SJCRH30 (cell line): ENCODE measurements at regions not wholly inside any gene's neighbourhood (a gene's known extent, or its start where the extent isn't known, plus 50 kb on each side); places are given as distances from the start of the nearest gene placed in this dataset.

Source experiments
- DNase-seq, 2 experiments: peaks; one replicate each; pipeline ENCODE4 v3.0.0-alpha.2; 2015 to 2020
- H3K27ac ChIP-seq: fragments of 250-450 bp; sonication (Bioruptor Pico); 2 replicates; pipeline ENCODE4 v1.5.1; 2020; ENCODE audit warnings: mild to moderate bottlenecking, moderate library complexity
- H3K27me3 ChIP-seq: fragments of 250-450 bp; sonication (Bioruptor Pico); 2 replicates; pipeline ENCODE4 v1.5.1; 2020; ENCODE audit warnings: mild to moderate bottlenecking, moderate library complexity
- H3K36me3 ChIP-seq: fragments of 250-450 bp; sonication (Bioruptor Pico); 2 replicates; pipeline ENCODE4 v1.5.1; 2020; ENCODE audit warnings: mild to moderate bottlenecking, moderate library complexity
- H3K4me1 ChIP-seq: fragments of 250-450 bp; sonication (Bioruptor Pico); 2 replicates; pipeline ENCODE4 v1.5.1; 2020; ENCODE audit warnings: mild to moderate bottlenecking, moderate library complexity
- H3K4me3 ChIP-seq: fragments of 250-450 bp; sonication (Bioruptor Pico); 2 replicates; pipeline ENCODE4 v1.5.1; 2020; ENCODE audit warnings: mild to moderate bottlenecking, moderate library complexity
- H3K9me3 ChIP-seq: fragments of 250-450 bp; sonication (Bioruptor Pico); replicated peaks from 2 replicates; pipeline ENCODE4 v1.5.1; 2020; ENCODE audit warnings: mild to moderate bottlenecking, moderate library complexity

DNA sequence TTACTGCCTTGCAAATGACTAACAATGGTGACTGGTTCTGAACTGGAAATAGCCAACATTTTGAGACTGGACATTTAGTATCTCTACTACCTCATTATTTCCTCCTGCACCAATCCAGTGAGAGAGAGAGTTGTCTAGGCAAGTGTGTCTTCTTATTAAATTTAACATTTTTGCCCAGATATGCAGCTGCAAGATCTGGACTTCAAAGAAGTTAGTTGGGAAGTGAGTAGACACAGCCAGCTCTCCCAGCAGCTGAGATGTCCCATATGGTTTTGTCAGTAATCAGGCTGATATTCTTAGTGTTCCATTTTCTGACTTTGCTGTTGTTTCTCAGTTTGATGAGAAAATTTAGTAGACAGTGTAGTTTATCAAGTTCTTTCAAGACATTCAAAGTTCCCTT, 1778.8 kb upstream of the CDH6 start:
- no peaks in the 10 kb centered on the region for H3K36me3 ChIP-seq
- no peak overlapping the region for H3K4me3 ChIP-seq
- H3K27ac ChIP-seq = no peak overlapping the region
- H3K27me3 ChIP-seq = no peaks in the 10 kb centered on the region
- H3K4me1 ChIP-seq = no peaks in the 10 kb centered on the region
- no peak for DNase-seq
- H3K9me3 ChIP-seq = no peaks in the 10 kb centered on the region

DNA sequence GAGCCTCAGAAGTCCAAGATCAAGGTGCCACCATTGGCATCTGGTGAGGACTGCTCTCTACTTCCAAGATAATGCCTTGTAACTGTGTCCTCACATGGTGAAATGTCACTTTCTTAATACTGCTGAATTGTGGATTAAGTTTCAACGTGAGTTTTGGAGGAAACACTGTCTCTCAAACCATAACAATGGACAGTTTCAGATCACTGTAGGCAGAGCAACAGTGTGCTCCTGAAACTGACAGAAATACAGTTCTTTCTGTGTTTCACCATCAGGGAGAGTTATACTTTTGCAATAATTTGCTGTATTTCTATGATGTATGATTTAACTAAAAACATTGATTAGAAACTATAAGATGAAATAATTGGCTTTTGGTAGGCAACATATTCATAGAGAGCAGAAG, 1780.5 kb upstream of the CDH6 start:
- no peaks in the 10 kb centered on the region for H3K36me3 ChIP-seq
- no peak overlapping the region for H3K27ac ChIP-seq
- no peak for DNase-seq
- no peaks in the 10 kb centered on the region for H3K4me1 ChIP-seq
- no peaks in the 10 kb centered on the region for H3K27me3 ChIP-seq
- no peak overlapping the region for H3K4me3 ChIP-seq
- H3K9me3 ChIP-seq = no peaks in the 10 kb centered on the region

DNA sequence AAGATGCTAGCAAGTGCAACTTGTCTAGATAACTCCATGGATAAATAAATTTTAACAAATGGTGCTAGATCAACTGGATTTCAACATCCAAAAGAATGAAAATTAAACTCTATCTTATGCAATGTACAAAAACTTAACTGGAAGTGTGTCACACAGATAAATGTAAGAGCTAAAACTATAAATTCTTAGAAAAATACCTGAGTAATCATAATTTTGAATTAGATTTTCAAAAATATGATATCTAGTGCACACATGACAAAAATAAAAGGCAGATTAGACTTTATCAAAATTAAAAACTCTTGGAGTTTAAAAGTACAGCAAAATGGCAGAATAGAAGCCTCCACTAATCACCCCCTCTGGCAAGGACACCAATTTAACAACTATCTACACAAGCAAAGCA, 1791.2 kb upstream of the CDH6 start:
- Histone ChIP-seq H3K4me1 (no peaks in the 10 kb centered on the region), H3K4me3 (no peak overlapping the region), H3K27me3 (no peaks in the 10 kb centered on the region), H3K36me3 (no peaks in the 10 kb centered on the region), H3K9me3 (no peaks in the 10 kb centered on the region), H3K27ac (no peak overlapping the region)
- no peak for DNase-seq

DNA sequence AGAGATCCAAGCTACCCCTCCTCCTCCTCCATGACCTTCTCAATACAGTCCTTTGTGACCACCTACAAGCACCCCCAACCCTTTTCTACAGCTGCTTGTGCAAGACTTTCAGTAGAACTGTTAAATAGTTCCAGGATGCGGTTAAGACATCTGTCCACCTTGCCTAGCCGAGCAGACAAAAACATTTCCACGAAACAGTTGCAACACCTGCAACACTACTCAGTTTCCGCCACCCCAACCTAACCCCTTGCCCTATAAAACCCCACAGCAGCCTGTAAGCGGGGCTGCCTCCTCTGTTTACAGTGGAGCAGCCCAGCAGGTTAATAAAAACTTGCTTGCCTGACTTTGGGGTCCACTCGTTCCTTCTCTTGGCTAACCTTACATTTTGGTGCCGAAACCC, 1803.5 kb upstream of the CDH6 start:
- DNase-seq = no peak
- Histone ChIP-seq H3K27ac (no peak overlapping the region), H3K4me3 (no peak overlapping the region), H3K27me3 (no peaks in the 10 kb centered on the region), H3K4me1 (no peaks in the 10 kb centered on the region), H3K36me3 (no peaks in the 10 kb centered on the region), H3K9me3 (no peaks in the 10 kb centered on the region)

DNA sequence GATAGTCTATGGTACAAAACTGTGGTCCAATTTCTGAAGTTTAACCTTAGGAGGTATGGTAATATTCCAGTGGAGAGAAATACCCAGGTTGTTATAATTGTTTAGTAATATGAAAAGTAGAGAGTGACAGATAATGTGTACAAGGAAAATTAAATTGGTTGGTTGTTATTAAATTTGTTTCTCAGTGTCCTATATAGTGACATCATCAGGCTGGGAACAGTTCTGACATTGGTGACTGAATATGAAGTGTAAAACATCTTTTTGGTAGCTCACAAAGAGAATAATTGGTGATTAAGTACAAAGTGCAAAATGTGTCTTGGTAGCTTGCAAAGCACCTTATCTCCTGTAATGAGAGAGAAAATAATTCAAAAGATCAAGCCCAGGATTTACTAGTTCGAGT, 1806.1 kb upstream of the CDH6 start:
- Histone ChIP-seq H3K36me3 (no peaks in the 10 kb centered on the region), H3K9me3 (no peaks in the 10 kb centered on the region)

DNA sequence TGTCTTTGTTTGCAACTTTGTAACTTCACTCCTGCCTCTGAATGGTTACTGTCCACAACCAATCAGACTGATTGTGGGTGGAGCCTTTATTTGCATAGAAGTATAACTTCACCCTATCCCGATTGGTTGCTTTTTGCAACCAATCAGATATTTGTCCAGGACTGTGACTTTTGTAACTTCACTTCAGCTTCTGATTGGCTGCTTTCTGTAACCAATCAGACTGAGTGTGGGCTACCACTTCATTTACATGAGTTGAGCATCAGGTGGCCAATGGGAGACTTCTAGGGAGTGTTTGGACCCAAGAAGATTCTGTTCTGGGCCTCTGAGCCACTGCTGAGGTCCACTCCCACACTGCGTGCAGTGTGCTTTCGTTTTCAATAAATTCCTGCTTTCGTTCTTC, 1810.7 kb upstream of the CDH6 start:
- peak in 1 of 2 experiments; percentile 19 for DNase-seq
- no peak overlapping the region for H3K27ac ChIP-seq

More for the DNA sequence above, 1806.1 kb upstream of the CDH6 start:
- Histone ChIP-seq H3K4me3 (no peak overlapping the region), H3K27ac (no peak overlapping the region), H3K27me3 (no peaks in the 10 kb centered on the region), H3K4me1 (no peaks in the 10 kb centered on the region)
- no peak for DNase-seq

DNA sequence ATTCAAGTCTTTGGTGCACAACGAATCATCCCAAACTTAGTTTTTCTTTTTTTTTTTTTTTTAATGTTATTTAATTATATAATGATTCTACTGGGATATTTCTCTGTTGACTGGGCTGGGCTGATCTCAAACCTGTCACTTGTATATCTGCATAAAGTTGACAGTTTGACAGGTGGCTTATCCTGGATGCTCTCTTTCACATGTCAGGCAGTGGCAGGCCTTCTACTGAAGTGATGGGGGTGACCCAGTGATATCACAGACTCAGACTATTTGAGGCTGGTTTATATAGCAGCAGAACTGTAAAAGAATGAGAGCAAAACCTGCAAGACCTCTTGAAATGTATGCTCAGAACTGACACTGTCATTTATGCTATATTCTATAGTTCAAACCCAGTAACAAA, 1813.5 kb upstream of the CDH6 start:
- no peak for DNase-seq
- Histone ChIP-seq H3K4me1 (no peaks in the 10 kb centered on the region), H3K27me3 (no peaks in the 10 kb centered on the region), H3K27ac (no peak overlapping the region), H3K4me3 (no peak overlapping the region), H3K36me3 (no peaks in the 10 kb centered on the region), H3K9me3 (no peaks in the 10 kb centered on the region)

More for the DNA sequence above, 1810.7 kb upstream of the CDH6 start:
- H3K9me3 ChIP-seq = no peaks in the 10 kb centered on the region
- no peaks in the 10 kb centered on the region for H3K36me3 ChIP-seq
- no peak overlapping the region for H3K4me3 ChIP-seq
- no peaks in the 10 kb centered on the region for H3K4me1 ChIP-seq
- no peaks in the 10 kb centered on the region for H3K27me3 ChIP-seq

DNA sequence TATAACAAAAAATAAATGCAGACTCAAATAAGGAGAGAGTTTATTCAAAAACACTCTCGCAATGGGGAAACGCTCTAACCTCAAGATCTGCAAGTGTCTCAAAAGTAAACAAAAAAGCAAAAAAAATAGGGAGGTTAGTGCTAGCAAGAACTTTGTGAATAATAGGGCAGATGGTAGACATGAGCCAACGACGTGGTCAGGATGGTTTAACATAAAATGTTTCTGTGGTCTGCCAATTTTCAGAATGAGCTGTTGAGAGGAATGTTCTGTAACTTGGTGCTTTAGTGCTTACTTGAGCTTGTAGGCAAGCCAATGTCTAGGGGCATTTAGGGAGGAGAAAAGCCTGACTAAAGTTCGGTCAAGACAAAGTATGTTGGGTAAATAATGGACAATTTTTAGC, 1813.9 kb upstream of the CDH6 start:
- H3K4me1 ChIP-seq = no peaks in the 10 kb centered on the region
- H3K27ac ChIP-seq = no peak overlapping the region
- H3K27me3 ChIP-seq = no peaks in the 10 kb centered on the region
- no peaks in the 10 kb centered on the region for H3K36me3 ChIP-seq
- no peak for DNase-seq
- no peak overlapping the region for H3K4me3 ChIP-seq
- H3K9me3 ChIP-seq = no peaks in the 10 kb centered on the region

DNA sequence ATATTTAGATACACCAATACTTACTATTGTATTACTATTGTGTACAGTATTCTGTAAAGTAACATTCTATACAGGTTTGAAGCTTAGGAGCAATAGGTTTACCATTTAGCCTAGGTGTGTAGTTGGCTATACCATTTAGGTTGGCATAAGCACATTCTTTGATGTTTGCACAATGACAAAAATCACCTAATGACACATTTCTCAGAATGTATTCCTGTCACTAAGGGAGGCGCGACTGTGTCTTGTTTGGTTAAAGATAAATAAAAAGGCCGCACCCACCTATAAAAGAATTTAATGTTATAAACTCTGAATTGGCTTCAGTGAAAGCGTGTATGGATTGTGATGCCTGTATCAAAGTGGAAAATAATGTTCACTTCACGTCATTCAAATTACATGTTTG, 1815.4 kb upstream of the CDH6 start:
- no peak overlapping the region for H3K27ac ChIP-seq
- no peaks in the 10 kb centered on the region for H3K36me3 ChIP-seq
- H3K9me3 ChIP-seq = no peaks in the 10 kb centered on the region
- H3K4me3 ChIP-seq = no peak overlapping the region
- H3K4me1 ChIP-seq = no peaks in the 10 kb centered on the region
- no peaks in the 10 kb centered on the region for H3K27me3 ChIP-seq
- DNase-seq = no peak

DNA sequence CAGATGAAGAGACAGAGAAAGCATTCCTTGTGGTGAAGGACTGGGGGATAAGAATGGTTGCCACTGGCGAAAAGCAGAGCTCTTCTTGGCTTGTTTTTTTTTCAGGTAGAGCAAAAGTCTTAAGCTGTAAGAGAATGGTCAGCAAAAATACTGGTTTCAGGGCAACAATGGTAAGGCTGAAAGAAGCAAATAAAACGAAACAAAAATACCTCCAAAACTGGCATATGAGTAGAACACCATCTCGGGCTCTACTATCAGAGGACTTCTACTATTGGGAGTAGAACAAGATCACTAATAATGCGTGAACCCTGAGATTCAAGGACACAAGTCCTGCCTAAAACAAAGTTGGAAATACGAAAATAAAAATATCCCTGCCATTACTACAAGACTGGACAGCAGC, 1823.2 kb upstream of the CDH6 start:
- Histone ChIP-seq H3K27ac (no peak overlapping the region), H3K4me1 (no peaks in the 10 kb centered on the region), H3K36me3 (no peaks in the 10 kb centered on the region), H3K27me3 (no peaks in the 10 kb centered on the region), H3K4me3 (no peak overlapping the region), H3K9me3 (no peaks in the 10 kb centered on the region)
- no peak for DNase-seq

DNA sequence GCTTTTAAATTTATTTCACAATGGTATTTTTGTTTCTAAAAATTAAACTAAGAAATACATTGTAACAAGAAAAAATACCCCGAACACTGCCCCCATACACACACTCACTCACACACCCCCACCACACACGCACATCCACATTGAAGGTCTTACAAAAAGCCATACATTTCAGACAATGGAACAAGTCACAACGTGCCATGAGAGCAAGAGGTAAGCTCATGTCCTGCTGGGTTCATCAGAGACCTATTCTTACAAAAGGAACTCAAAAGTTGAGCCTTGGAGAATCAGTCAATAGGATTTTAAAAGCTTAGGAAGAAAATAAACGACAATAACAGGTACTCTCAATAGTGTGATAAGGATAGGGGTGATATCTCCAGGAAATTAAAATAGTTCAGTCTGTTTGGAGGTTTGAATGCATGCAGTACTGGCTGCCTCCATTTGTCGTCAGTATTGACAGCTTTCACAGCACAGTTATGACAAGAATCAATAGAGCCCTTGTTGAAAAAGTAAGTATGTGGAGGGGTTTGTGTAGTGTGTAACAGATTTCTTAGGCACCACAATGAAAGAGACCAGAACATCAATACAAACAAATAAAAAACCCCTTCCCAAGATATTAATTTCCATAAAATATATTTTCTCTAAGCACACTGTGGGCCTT, 1826.2 kb upstream of the CDH6 start:
- Histone ChIP-seq H3K27ac (no peak overlapping the region), H3K27me3 (no peaks in the 10 kb centered on the region), H3K36me3 (no peaks in the 10 kb centered on the region), H3K4me3 (no peak overlapping the region), H3K4me1 (no peaks in the 10 kb centered on the region), H3K9me3 (no peaks in the 10 kb centered on the region)
- DNase-seq = no peak

DNA sequence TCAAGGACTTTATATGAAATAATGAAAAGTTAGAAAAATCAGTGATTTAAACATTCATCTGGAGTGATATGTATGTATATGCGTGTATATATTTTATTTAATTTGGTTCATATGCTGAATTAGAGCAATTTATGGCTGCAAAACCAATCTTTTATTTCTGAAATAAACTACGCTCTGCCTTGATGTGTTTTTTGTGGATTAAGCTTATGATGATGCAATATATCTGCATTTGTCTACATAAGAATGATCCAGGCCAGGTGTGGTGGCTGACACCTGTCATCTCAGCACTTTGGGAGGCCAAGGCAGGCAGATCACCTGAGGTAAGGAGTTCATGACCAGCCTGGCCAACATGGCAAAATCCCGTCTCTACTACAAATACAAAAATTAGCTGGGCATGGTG, 1842.3 kb upstream of the CDH6 start:
- H3K4me3 ChIP-seq = no peak overlapping the region
- no peaks in the 10 kb centered on the region for H3K36me3 ChIP-seq
- no peak overlapping the region for H3K27ac ChIP-seq
- H3K4me1 ChIP-seq = no peaks in the 10 kb centered on the region
- H3K27me3 ChIP-seq = no peaks in the 10 kb centered on the region
- DNase-seq = no peak
- no peaks in the 10 kb centered on the region for H3K9me3 ChIP-seq

DNA sequence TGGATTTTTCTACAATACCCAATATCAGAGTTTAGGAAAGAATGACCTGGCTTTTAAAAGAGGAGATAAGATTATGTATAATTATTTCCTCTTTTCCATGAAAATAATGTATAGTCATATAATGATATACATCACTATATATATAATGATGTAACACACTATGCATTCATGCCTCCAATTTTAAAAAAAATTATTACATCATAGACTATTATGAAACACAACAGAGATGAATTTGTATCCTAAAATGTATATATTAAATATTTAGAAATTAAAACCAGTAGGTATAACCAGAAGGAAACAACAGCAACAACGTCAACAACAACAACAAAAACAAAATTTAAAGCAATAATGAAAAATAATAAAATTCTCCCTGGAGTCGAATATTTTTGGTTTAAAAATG, 1856.5 kb upstream of the CDH6 start:
- H3K4me3 ChIP-seq = no peak overlapping the region
- H3K4me1 ChIP-seq = no peaks in the 10 kb centered on the region
- DNase-seq = no peak
- no peak overlapping the region for H3K27ac ChIP-seq
- H3K9me3 ChIP-seq = no peaks in the 10 kb centered on the region
- H3K36me3 ChIP-seq = no peaks in the 10 kb centered on the region
- no peaks in the 10 kb centered on the region for H3K27me3 ChIP-seq

DNA sequence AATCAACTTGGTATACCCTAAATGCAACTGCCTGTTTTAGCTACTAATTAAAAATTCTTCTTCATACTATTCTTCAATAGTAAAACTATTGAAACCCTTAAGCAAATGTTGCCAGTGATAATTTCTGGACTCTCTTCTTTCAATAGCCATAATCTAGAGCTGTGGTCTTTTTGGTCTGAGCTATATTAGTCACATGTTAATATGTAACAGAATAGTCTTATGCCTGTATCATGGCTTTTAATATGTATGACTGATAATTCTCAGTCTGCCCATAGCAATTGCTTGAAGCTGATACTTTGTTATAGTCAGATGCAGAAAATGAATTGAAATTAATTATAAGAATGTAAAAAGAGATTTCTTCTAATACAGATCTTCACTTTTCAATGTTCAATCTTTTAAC, 1871.9 kb upstream of the CDH6 start:
- no peak overlapping the region for H3K27ac ChIP-seq
- H3K4me3 ChIP-seq = no peak overlapping the region
- H3K4me1 ChIP-seq = no peaks in the 10 kb centered on the region
- no peaks in the 10 kb centered on the region for H3K9me3 ChIP-seq
- no peaks in the 10 kb centered on the region for H3K36me3 ChIP-seq
- no peaks in the 10 kb centered on the region for H3K27me3 ChIP-seq
- DNase-seq = no peak

DNA sequence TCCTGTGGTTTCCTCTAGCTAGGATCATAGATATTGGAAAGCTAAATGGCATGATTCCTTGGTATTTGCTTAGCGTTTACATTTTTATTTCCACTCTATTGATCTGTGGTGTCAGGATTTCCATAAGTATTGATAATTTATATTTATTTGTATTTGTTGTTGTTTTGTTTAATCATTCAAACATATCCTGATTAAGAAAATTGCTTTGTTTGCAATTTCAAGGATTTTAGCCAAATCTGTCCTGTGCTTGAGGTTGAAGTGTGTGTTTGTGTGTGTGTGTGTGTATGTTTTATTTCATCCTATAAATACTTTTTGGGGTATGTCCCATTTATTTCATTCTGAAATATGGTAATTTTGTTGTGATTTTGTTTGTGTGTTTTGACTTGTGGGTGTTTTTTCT, 1884.1 kb upstream of the CDH6 start:
- Histone ChIP-seq H3K27me3 (no peaks in the 10 kb centered on the region), H3K4me1 (no peaks in the 10 kb centered on the region), H3K4me3 (no peak overlapping the region), H3K27ac (no peak overlapping the region), H3K36me3 (no peaks in the 10 kb centered on the region), H3K9me3 (no peaks in the 10 kb centered on the region)
- no peak for DNase-seq

DNA sequence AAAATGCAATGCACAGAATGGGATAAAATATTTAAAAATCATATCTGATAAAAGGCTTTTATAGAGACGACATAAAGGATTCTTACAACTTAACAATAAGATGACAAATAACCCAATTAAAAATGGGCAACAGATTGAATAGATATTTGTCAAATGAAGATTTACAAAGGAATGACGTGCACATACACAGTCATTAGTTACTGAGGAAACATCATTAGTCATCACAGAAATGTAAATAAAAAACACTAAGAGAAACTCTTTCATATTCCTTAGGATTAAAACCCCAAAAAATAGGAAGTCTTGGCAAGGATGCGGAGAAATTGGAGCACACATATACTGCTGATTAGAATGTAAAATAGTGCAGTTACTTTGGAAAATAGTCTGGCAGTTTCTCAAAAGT, 1886.0 kb upstream of the CDH6 start:
- no peaks in the 10 kb centered on the region for H3K4me1 ChIP-seq
- H3K36me3 ChIP-seq = no peaks in the 10 kb centered on the region
- H3K27me3 ChIP-seq = no peaks in the 10 kb centered on the region
- DNase-seq = no peak
- no peak overlapping the region for H3K27ac ChIP-seq
- no peak overlapping the region for H3K4me3 ChIP-seq
- H3K9me3 ChIP-seq = no peaks in the 10 kb centered on the region
